HG03045 (cell line): ENCODE measurements at regions not wholly inside any gene's neighbourhood (a gene's known extent, or its start where the extent isn't known, plus 50 kb on each side); places are given as distances from the start of the nearest gene placed in this dataset.

Experiments used
- ATAC-seq: cut with Tn5 transposase; IDR thresholded peaks from one replicate; pipeline ENCODE4 v1.9.1; 2021; ENCODE audit warnings: mild to moderate bottlenecking, moderate library complexity; ENCODE audit not compliant: unreplicated experiment

DNA sequence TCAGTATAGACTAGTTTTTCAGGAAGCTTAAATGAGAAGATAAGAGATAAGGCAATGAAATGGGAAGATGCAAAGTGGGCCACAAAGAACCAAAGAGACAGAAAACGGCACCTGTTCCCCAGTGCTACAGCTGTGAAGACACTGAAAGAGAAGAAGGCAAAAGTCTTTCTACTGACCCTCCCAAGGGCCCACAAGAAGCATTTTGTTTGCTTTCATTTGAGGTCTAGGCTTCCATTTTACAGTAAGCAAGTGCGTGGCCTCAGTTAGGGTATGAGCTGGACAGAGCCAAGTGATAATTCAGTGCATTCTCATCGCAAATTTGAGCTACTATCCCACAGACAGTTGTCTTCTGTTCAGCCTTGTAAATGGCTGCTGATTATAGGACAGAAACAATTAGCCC lies 53.4 kb upstream of the STK17B start:
- ATAC-seq: no peak

GRCh38 chr2:196225213-196225612 lies 53.8 kb upstream of the STK17B start:
- no peak for ATAC-seq

DNA sequence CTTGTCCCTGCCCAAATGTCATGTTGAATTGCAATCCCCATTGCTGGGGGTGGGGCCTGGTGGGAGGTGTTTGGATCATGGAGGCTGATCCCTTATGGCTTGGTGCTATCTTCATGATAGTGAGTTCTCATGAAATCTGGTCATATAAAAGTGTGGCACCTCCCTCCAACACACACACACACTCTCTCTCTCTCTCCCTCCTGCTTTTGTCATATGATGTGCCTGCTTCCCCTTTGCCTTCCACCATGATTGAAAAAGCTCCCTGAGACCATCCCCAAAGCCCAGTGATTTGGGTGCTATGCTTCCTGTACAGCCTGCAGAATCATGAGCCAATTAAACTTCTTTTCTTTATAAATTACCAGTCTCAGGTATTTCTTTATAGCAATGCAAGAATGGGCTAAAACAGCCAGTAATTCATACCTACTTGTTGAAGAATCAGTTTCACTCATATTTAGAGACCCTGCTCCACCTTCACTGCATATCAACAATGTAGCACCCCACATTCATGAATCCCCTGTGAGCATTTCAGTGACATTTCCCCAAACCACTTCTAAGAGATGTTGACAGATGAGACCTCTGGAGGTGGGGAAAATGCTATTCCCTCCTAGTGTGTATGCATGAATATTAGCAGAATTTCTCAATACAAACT lies 54.8 kb upstream of the STK17B start:
- ATAC-seq: no peak

GRCh38 chr2:196226707-196227065 lies 55.3 kb upstream of the STK17B start:
- no peak for ATAC-seq

- ATAC-seq: no peak
These were observed 57.6 kb upstream of the STK17B start for GRCh38 chr2:196229013-196229412.

DNA sequence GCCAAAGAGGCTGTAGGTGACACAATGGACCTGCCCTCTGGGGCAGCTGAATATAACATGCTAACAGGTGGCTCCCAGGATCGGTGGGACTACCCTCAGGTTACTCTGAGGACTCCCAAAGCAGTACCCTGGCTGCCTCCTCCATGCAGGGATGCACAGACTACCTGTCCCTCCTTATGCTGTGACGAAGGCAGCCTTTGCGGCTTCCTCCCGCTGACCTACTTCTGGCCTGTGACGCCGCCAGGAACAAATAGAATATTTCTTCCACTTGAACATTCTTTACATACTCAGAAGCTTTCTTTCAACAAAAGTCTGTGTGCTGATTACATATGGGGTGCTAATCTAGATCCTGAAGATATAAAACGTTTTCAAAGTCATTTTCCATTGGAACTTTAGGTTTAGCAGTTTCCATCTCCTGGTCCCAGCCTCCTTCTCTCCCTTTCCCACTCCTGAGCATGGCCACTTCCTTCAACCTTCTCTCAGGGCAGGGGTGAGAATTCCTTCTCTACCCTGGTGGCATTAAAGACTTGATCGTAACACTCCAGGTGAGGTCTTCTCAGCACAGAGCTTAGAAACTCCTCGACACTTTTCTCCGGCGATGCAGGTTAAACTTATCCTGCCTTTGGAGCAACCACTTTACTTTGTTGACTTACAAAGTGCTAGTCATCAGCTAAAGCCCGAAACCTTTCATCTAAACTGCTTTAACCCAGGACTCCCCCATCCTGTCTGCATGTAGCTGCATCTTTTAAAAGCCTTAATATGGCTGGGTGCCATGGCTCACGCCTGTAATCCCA lies 58.9 kb upstream of the STK17B start:
- ATAC-seq: no peak

DNA sequence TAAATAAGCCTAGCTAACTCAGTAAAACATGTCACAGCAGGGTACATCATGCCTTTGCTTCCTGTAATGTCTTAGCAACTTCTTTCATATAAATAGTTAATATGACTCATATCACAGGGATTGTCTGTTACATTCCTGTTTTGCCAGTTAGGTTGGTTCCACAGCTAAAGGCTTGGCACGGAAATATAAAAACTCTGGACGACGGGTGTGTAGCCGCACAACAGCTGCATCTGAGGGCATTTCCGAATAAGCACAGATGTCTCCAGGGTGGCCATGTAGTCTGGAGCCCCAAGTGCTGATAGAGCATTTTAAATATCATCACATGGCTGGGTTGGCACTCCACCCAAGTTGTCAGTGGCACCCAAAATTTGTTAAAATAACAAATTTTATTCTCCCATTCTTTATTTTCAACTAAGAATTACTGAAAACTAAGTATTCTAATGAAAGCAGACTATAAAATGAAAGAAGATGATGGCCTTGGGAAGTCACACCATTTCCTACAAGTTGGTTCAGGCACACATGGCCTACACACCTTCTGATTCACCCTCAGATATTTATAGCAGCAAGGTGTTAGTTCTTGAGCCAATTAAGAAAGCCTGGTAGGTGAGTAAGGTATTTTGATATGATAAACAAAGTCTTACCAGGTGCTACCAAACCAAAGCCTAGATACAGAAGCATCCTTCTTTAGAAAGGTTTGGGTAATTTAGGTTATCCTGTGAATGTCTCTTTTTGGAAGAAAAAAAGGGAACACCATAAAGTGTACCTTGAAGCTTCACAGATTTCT lies 61.8 kb upstream of the STK17B start:
- ATAC-seq: peak; percentile 11

- peak; percentile 64 for ATAC-seq
These were observed 62.6 kb upstream of the STK17B start for GRCh38 chr2:196233805-196234475.

DNA sequence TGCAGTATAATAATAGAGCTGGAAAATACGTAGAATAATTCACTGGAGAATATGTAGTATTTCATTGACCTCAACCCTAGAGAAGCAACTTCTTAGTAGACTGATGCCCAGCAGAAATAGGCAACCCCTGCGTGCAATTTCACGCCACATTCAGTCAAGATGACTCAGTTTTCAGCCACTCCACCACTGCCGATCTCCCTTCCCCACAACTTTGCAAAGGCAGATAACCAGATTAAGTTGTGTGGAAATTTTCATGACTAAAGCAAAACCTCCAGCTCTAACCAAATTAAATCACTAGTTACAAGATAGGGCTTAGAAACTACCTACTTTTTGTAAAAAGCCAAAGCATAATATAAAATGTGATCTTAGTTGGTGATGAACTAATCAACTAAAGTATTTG lies 63.3 kb upstream of the STK17B start:
- ATAC-seq: peak; percentile 59

DNA sequence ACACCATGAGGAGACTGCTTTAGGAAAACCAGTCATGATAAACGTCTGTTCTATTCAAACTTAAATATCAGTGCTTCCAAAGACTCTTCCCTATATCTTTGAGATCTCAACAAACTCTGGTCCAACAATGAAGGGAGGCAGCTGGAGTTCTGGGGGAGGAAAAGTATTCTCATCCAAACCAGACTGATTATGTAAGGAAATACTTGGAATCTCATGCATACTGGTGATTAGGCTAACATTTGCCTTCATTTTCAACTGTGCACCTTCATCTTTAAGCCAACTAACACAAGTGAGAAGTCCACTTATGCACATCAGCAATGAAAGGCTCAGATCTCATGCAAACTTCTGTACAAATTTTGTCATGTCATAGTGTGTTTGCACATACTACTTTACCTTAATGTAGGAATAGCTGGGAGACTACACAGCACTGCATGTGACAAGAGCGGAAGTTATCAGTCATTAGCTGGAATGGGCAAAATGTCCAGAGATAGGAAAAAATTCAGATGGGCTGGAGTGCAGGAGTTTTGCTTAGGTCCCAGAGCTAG lies 67.5 kb upstream of the STK17B start:
- no peak for ATAC-seq

GRCh38 chr2:196239622-196240587 lies 68.5 kb upstream of the STK17B start:
- ATAC-seq: peak; percentile 86

GRCh38 chr2:196241175-196241574 lies 69.8 kb upstream of the STK17B start:
- ATAC-seq: no peak

- peak; percentile 84 for ATAC-seq
These were observed 70.8 kb upstream of the STK17B start for GRCh38 chr2:196242131-196242620.

DNA sequence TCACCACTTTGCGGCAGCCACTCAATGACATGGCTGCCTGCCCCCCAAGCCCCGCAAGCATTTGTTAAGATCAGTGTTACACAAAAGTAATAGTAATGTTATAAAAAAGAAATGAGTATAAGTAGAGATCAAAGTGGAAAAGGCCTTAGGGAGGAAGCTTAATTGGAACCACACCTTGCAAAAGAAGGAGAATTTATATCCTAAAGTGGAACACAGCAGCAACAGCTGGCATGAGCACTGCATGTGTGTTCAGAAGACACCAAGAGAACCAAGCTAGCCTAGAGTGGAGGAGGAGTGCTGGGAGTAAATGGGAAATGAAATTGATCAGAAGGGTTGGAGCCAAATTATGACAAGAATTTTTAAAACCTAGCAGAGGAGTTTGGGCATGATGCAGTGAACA lies 73.1 kb upstream of the STK17B start:
- ATAC-seq: no peak

DNA sequence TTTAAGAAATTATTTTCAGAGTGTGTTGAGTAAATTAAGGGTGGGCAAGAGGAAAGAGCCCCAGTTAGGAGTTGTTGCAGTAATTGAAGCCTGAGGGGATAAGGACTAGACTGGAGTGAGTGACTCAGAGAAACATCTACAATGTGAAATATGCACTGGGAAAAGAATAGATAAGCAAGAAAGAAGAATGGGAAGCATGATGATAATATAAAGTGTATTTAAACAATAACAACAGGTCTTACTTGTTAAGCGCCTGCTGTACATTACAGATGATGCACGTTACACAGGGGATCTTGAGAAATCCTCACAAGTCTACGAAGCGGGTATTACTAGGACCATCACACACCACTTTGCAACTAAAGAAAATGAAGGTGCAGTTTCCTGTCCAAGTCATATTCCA lies 73.6 kb upstream of the STK17B start:
- no peak for ATAC-seq

- no peak for ATAC-seq
These were observed 74.2 kb upstream of the STK17B start for GRCh38 chr2:196245378-196246140.

GRCh38 chr2:196247114-196247975 lies 76.0 kb upstream of the STK17B start:
- ATAC-seq: no peak

GRCh38 chr2:196247976-196248280 lies 76.5 kb upstream of the STK17B start:
- no peak for ATAC-seq
